Lung (tissue), 11 donors: ENCODE measurements at regions not wholly inside any gene's neighbourhood (a gene's known extent, or its start where the extent isn't known, plus 50 kb on each side); places are given as distances from the start of the nearest gene placed in this dataset.

ENCODE experiments used
- ATAC-seq: fragments of 200-7000 bp; cut with Tn5 transposase; one replicate; pipeline ENCODE4 v1.9.1; 2020; ENCODE audit warnings: moderate number of reproducible peaks; ENCODE audit not compliant: insufficient read depth, low FRiP score
- DNase-seq, 3 donors: peaks; one replicate each; pipeline ENCODE4 v3.0.0-alpha.2; 2013 to 2017
- H3K27ac ChIP-seq, 2 donors: one replicate each; pipeline ENCODE4 v1.5.1; 2013; ENCODE audit warnings: mild to moderate bottlenecking in 2 of 2, moderate library complexity in 2 of 2, control low read depth in 1 of 2, inconsistent platforms in 1 of 2, low read depth in 1 of 2, low read length in 1 of 2
- H3K27me3 ChIP-seq, 3 donors: one replicate each; pipeline ENCODE4 v1.5.1; 2013; ENCODE audit warnings: low read length in 2 of 3; ENCODE audit not compliant: control insufficient read depth in 3 of 3, insufficient read depth in 3 of 3
- H3K36me3 ChIP-seq, 4 donors: one replicate each; pipeline ENCODE4 v1.5.1; 2013; ENCODE audit warnings: low read length in 4 of 4, mild to moderate bottlenecking in 1 of 4, moderate library complexity in 1 of 4; ENCODE audit not compliant: control insufficient read depth in 4 of 4, insufficient read depth in 4 of 4
- H3K4me1 ChIP-seq, 5 donors: one replicate each; pipeline ENCODE4 v1.5.1; 2013; ENCODE audit warnings: low read length in 5 of 5, mild to moderate bottlenecking in 2 of 5, moderate library complexity in 1 of 5; ENCODE audit not compliant: control insufficient read depth in 5 of 5, insufficient read depth in 5 of 5
- H3K4me3 ChIP-seq: one replicate; pipeline ENCODE4 v1.5.1; 2013; ENCODE audit warnings: mild to moderate bottlenecking, control low read depth, moderate library complexity
- H3K9ac ChIP-seq, 2 donors: one replicate each; pipeline ENCODE4 v1.5.1; 2013; ENCODE audit warnings: low read length in 2 of 2, control low read depth in 1 of 2; ENCODE audit not compliant: insufficient read depth in 1 of 2
- H3K9me3 ChIP-seq, 4 donors: one replicate each; pipeline ENCODE4 v1.5.1; 2013; ENCODE audit warnings: low read length in 3 of 4, mild to moderate bottlenecking in 1 of 4, moderate library complexity in 1 of 4; ENCODE audit not compliant: control insufficient read depth in 4 of 4, insufficient read depth in 3 of 4
- CTCF ChIP-seq: IDR thresholded peaks from 2 replicates; pipeline ENCODE4 v1.5.1; 2012; ENCODE audit warnings: mild to moderate bottlenecking; ENCODE audit errors: control extremely low read depth, extremely low read depth
- WGBS, 2 donors: extraction: QIAGEN DNeasy Blood & Tissue Kit; methylation state at CpG; one replicate each; pipeline ENCODE4 v1.1.7; 2013; 5-methylcytosine and 5-hydroxymethylcytosine counted together
- donor health status: control.
- donor health status: control.
- donor health status: Bipolar disorder and iron deficiency.
- donor health status: healthy.
- donor health status: DM: yes; HTN: yes; CAD: no.

- no peak for TF ChIP-seq CTCF
- H3K9me3 ChIP-seq: peaks cover 0 to 6% (median 0%) of the 10 kb centered on the region in 4 donors
- no peaks in the 10 kb centered on the region for H3K27me3 ChIP-seq
- no peak for DNase-seq
- no peaks in the 10 kb centered on the region for H3K4me1 ChIP-seq
- no peak overlapping the region for H3K4me3 ChIP-seq
- H3K36me3 ChIP-seq: no peaks in the 10 kb centered on the region
- 66 to 72% methylated on average over 8 of the region's 8 CpGs for WGBS, 2 donors
- ATAC-seq: no peak
- no peak overlapping the region for H3K9ac ChIP-seq
- no peak overlapping the region for H3K27ac ChIP-seq
Measured at GRCh38 chr19:21626924-21627697, 121.7 kb downstream of the ZNF429 start.

GRCh38 chr19:21626091-21626490 lies 120.7 kb downstream of the ZNF429 start:
- no peaks in the 10 kb centered on the region for H3K27me3 ChIP-seq
- no peaks in the 10 kb centered on the region for H3K4me1 ChIP-seq
- H3K4me3 ChIP-seq: no peak overlapping the region
- no peak for TF ChIP-seq CTCF
- DNase-seq: no peak
- WGBS, 2 donors: 0 to 52% methylated on average over 1 of the region's 1 CpG
- no peak for ATAC-seq
- H3K9me3 ChIP-seq: peaks cover 0 to 6% (median 0%) of the 10 kb centered on the region in 4 donors
- no peak overlapping the region for H3K9ac ChIP-seq
- H3K27ac ChIP-seq: no peak overlapping the region
- no peaks in the 10 kb centered on the region for H3K36me3 ChIP-seq

DNA sequence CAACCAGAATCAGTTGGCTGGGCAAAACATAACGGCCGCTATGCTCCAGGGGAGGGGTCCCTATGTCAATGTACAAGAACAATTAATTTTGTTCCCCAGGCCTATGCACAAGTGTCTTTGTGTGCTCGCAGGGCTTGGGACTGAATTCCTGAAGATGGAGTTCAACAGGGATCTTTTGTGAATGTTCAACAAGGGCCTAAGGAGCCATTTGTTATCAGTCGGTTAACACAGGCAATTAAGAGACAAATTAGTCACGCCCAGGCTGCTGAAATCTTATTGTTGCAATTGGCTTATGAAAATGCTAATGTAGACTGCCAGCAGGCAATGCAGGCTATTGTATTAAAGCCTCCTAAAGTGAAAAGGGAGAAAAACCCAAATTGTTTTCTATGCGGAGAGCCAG lies 117.5 kb downstream of the ZNF429 start:
- H3K4me3 ChIP-seq: no peak overlapping the region
- no peak overlapping the region for H3K27ac ChIP-seq
- no peak overlapping the region for H3K9ac ChIP-seq
- H3K4me1 ChIP-seq: no peaks in the 10 kb centered on the region
- H3K36me3 ChIP-seq: no peaks in the 10 kb centered on the region
- no peak for TF ChIP-seq CTCF
- DNase-seq (no peak), ATAC-seq (no peak)
- 80 to 82% methylated on average over 6 of the region's 6 CpGs for WGBS, 2 donors
- H3K27me3 ChIP-seq: no peaks in the 10 kb centered on the region
- peaks cover 0 to 3% (median 0%) of the 10 kb centered on the region in 4 donors for H3K9me3 ChIP-seq

DNA sequence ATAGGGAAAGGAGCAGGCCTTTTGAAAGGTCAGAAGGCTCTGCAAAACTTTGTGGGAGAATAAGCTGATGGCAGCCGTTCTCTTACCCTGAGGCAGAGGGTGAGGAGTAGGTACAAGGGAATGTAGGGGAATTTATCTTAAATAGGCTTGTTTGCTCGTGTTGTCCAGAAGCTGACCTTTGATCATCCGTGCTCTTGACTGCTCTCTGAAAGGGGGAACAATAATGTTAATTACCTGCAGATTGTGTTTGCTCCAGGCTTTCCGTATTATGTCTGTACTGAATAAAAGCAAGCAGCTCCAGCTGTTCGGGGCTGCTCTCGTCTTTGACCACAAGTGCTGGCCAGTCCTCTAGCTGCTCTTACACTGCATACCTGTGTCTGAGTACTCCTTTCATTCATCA lies 116.3 kb downstream of the ZNF429 start:
- H3K9me3 ChIP-seq: no peaks in the 10 kb centered on the region
- H3K36me3 ChIP-seq: no peaks in the 10 kb centered on the region
- H3K9ac ChIP-seq: no peak overlapping the region
- H3K4me3 ChIP-seq: no peak overlapping the region
- 84% methylated on average over 6 of the region's 6 CpGs for WGBS, 2 donors
- ATAC-seq (no peak), DNase-seq (no peak)
- no peak overlapping the region for H3K27ac ChIP-seq
- no peak for TF ChIP-seq CTCF
- no peaks in the 10 kb centered on the region for H3K4me1 ChIP-seq
- H3K27me3 ChIP-seq: no peaks in the 10 kb centered on the region
